ENCODE measurements at regions not wholly inside any gene's neighbourhood (a gene's known extent, or its start where the extent isn't known, plus 50 kb on each side); places are given as distances from the start of the nearest gene placed in this dataset.

- TF ChIP-seq ZBTB33 (IDR thresholded peaks at IDR 0.05), result no peak
- no peak for TF ChIP-seq IKZF1 (conservative IDR thresholded peaks at IDR 0.05)
- no peak for TF ChIP-seq POLR2AphosphoS2 (IDR thresholded peaks at IDR 0.05; ENCODE audit: low read depth, low read length)
- TF ChIP-seq JUNB (IDR thresholded peaks at IDR 0.05), result no peak
- no peak for TF ChIP-seq KAT2A (conservative IDR thresholded peaks at IDR 0.05; ENCODE audit: control insufficient read depth, low read depth, low read length)
- no peak for TF ChIP-seq RCOR1 (conservative IDR thresholded peaks at IDR 0.05; ENCODE audit: low read depth, low read length)
- TF ChIP-seq MYC (IDR thresholded peaks at IDR 0.05; ENCODE audit: insufficient read depth, insufficient read length, insufficient replicate concordance, low read length, severe bottlenecking), result no peak
Measured at GRCh38 chrX:115392871-115393270, 103.4 kb downstream of the LUZP4 start (continued).

- RAD21 ChIA-PET (ENCODE audit: unreplicated experiment), result no interaction called here
- POLR2A ChIA-PET, result no interaction called here
- no peaks in the 10 kb centered on the region for H3K9me3 ChIP-seq (replicated peaks; ENCODE audit: control insufficient read depth, insufficient read depth, low read length)
- H4K20me1 ChIP-seq (ENCODE audit: control insufficient read depth, insufficient read depth), result no peaks in the 10 kb centered on the region
- no peak for DNase-seq (ENCODE audit: low read depth, low spot score)
- no peak for FAIRE-seq
- no peak overlapping the region for H3K4me2 ChIP-seq (ENCODE audit: control insufficient read depth, insufficient read depth)
- no peaks in the 10 kb centered on the region for H3K27me3 ChIP-seq (replicated peaks in 1 of 2; ENCODE audit: control insufficient read depth in 2 of 2, insufficient read depth in 2 of 2, low read length in 1 of 2)
- no peak for ATAC-seq
- intact Hi-C loops (cut with micrococcal nuclease; ENCODE audit: unreplicated experiment), result no loop called here
- H3K9ac ChIP-seq (ENCODE audit: control insufficient read depth, insufficient read depth, low read length), result no peak overlapping the region
- no TSS peak for BruUV-seq (replicated peaks)
- H2AFZ ChIP-seq (ENCODE audit: control insufficient read depth, low read depth, low read length), result no peak overlapping the region
- H3K27ac ChIP-seq (ENCODE audit: control insufficient read depth, insufficient read depth), result no peak overlapping the region
- H3K4me1 ChIP-seq (ENCODE audit: control insufficient read depth, insufficient read depth, low read length), result no peaks in the 10 kb centered on the region
- H3K79me2 ChIP-seq (ENCODE audit: control insufficient read depth, insufficient read depth, low read length), result no peaks in the 10 kb centered on the region
- no peaks in the 10 kb centered on the region for H3K36me3 ChIP-seq (ENCODE audit: control insufficient read depth in 2 of 2, insufficient read depth in 2 of 2, low read length in 1 of 2)
- 0% methylated on average over 1 of the region's 1 CpG for WGBS (ENCODE audit: insufficient coverage, insufficient replicate concordance, low lambda C conversion rate, missing lambda C conversion rate)
- in situ Hi-C loops (cut with MboI), result no loop called here
- CTCF ChIA-PET, result no interaction called here
- no peak overlapping the region for H3K4me3 ChIP-seq
- SMC1A ChIA-PET (ENCODE audit: uncharacterized antibody, unreplicated experiment), result interaction anchor here (0.6 kb wide), 1 partner anchor 1636 kb away, joined by 3 read pairs; no protein-coding TSS in a partner anchor
- TF ChIP-seq RELA (IDR thresholded peaks at IDR 0.05; ENCODE audit: borderline replicate concordance, partially characterized antibody), result no peak
- no peak for TF ChIP-seq CBX3 (IDR thresholded peaks at IDR 0.05; ENCODE audit: borderline replicate concordance, low read depth)
- no peak for TF ChIP-seq MLLT1 (IDR thresholded peaks at IDR 0.05)
- TF ChIP-seq FOXM1 (IDR thresholded peaks at IDR 0.05; ENCODE audit: low read depth, low read length), result no peak
- no peak for TF ChIP-seq EZH2 (IDR thresholded peaks at IDR 0.05; ENCODE audit: borderline replicate concordance, control insufficient read depth, low read depth, low read length)
- no peak for TF ChIP-seq CUX1 (IDR thresholded peaks at IDR 0.05; ENCODE audit: insufficient replicate concordance, low read depth, low read length)
Measured at GRCh38 chrX:115393271-115393670, 103.8 kb downstream of the LUZP4 start.
